Sigmoid colon (tissue), 4 donors: ENCODE measurements at regions not wholly inside any gene's neighbourhood (a gene's known extent, or its start where the extent isn't known, plus 50 kb on each side); places are given as distances from the start of the nearest gene placed in this dataset.

Experiments used
- POLR2A ChIP-seq, 2 donors: fragments of 450-650 bp; IDR thresholded peaks; one replicate each; pipeline ENCODE4 v1.6.1; 2016; ENCODE audit warnings: antibody characterized with exemption in 2 of 2, mild to moderate bottlenecking in 2 of 2, moderate library complexity in 2 of 2
- POLR2AphosphoS5 ChIP-seq, 4 donors: sonication (generic); formaldehyde crosslinking; IDR thresholded peaks; one replicate each; pipeline ENCODE4 v1.6.1; 2017; ENCODE audit warnings: antibody characterized with exemption in 4 of 4
- TF ChIP-seq, protein P1 (sequence below), 4 experiments: fragments of 450-650 bp in 3 of 4; fragments of 200-600 bp in 1 of 4; IDR thresholded peaks; one replicate each; pipeline ENCODE4 v1.5.1; 2016 to 2019; ENCODE audit warnings: antibody characterized with exemption in 4 of 4, mild to moderate bottlenecking in 3 of 4, moderate library complexity in 2 of 4

GRCh38 chr15:70311821-70312220 lies 214.1 kb upstream of the TLE3 start:
- TF ChIP-seq, protein P1, sequence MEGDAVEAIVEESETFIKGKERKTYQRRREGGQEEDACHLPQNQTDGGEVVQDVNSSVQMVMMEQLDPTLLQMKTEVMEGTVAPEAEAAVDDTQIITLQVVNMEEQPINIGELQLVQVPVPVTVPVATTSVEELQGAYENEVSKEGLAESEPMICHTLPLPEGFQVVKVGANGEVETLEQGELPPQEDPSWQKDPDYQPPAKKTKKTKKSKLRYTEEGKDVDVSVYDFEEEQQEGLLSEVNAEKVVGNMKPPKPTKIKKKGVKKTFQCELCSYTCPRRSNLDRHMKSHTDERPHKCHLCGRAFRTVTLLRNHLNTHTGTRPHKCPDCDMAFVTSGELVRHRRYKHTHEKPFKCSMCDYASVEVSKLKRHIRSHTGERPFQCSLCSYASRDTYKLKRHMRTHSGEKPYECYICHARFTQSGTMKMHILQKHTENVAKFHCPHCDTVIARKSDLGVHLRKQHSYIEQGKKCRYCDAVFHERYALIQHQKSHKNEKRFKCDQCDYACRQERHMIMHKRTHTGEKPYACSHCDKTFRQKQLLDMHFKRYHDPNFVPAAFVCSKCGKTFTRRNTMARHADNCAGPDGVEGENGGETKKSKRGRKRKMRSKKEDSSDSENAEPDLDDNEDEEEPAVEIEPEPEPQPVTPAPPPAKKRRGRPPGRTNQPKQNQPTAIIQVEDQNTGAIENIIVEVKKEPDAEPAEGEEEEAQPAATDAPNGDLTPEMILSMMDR (IDR thresholded peaks at IDR 0.05): no peak
- TF ChIP-seq POLR2A (IDR thresholded peaks at IDR 0.05) (no peak), POLR2AphosphoS5 (IDR thresholded peaks at IDR 0.05) (no peak)
